Activated CD8-positive, alpha-beta T cell treated with anti-CD3 and anti-CD28 coated beads, Interleukin-2, amount 10 ng/mL, durations not matched to agents 7 days and 5 days (primary cell): ENCODE measurements at regions not wholly inside any gene's neighbourhood (a gene's known extent, or its start where the extent isn't known, plus 50 kb on each side); places are given as distances from the start of the nearest gene placed in this dataset.

Source experiments
- ATAC-seq: fragments of 150-1000 bp; cut with Tn5 transposase; one replicate; pipeline ENCODE4 v1.10.0; 2021; ENCODE audit warnings: moderate library complexity
- CTCF ChIA-PET: fragments of 350-600 bp; sonication (Branson Sonifier 250); formaldehyde crosslinking; loops from one replicate; lab custom pipeline; 2021; ENCODE audit warnings: antibody characterized with exemption; lab: Charles Lee
- POLR2A ChIA-PET: fragments of 350-600 bp; sonication (Branson Sonifier 250); formaldehyde crosslinking; loops from one replicate; lab custom pipeline; 2021; ENCODE audit warnings: antibody characterized with exemption; lab: Charles Lee
- DNase-seq: peaks from one replicate; pipeline ENCODE4 v3.0.0-alpha.2; 2020
- H3K27ac Mint-ChIP-seq: one replicate; pipeline ENCODE4 v1.8.0; 2021; ENCODE audit warnings: mild to moderate bottlenecking, mixed read lengths
- H3K27me3 Mint-ChIP-seq: one replicate; pipeline ENCODE4 v1.8.0; 2021; ENCODE audit warnings: low read depth, mixed read lengths
- H3K36me3 Mint-ChIP-seq: one replicate; pipeline ENCODE4 v1.8.0; 2021; ENCODE audit warnings: low read depth, mixed read lengths
- H3K4me1 Mint-ChIP-seq: one replicate; pipeline ENCODE4 v1.8.0; 2021; ENCODE audit warnings: low read depth, mixed read lengths
- H3K4me3 Mint-ChIP-seq: one replicate; pipeline ENCODE4 v1.8.0; 2021; ENCODE audit warnings: mild to moderate bottlenecking, mixed read lengths
- H3K9me3 Mint-ChIP-seq: one replicate; pipeline ENCODE4 v1.8.0; 2022; ENCODE audit warnings: mixed read lengths; ENCODE audit not compliant: insufficient read depth

- ATAC-seq (no peak), DNase-seq (no peak)
- no peaks in the 10 kb centered on the region for H3K27me3 Mint-ChIP-seq
- H3K4me1 Mint-ChIP-seq, result no peaks in the 10 kb centered on the region
- POLR2A ChIA-PET, result no interaction called here
- H3K36me3 Mint-ChIP-seq, result no peaks in the 10 kb centered on the region
- H3K9me3 Mint-ChIP-seq, result no peaks in the 10 kb centered on the region
- no peak overlapping the region for H3K27ac Mint-ChIP-seq
- H3K4me3 Mint-ChIP-seq, result no peak overlapping the region
- CTCF ChIA-PET, result no interaction called here
Observed at GRCh38 chr2:19216676-19217602, 141.5 kb downstream of the OSR1 start.

- H3K27me3 Mint-ChIP-seq, result no peaks in the 10 kb centered on the region
- H3K4me1 Mint-ChIP-seq, result no peaks in the 10 kb centered on the region
- ChIA-PET CTCF (no interaction called here), POLR2A (no interaction called here)
- H3K4me3 Mint-ChIP-seq, result no peak overlapping the region
- DNase-seq (no peak), ATAC-seq (no peak)
- H3K27ac Mint-ChIP-seq, result no peak overlapping the region
- H3K36me3 Mint-ChIP-seq, result no peaks in the 10 kb centered on the region
- H3K9me3 Mint-ChIP-seq, result no peaks in the 10 kb centered on the region
Observed at GRCh38 chr2:19216238-19216637, 142.2 kb downstream of the OSR1 start.

GRCh38 chr2:19214682-19215391 lies 143.6 kb downstream of the OSR1 start:
- Mint-ChIP-seq H3K9me3 (no peaks in the 10 kb centered on the region), H3K36me3 (no peaks in the 10 kb centered on the region), H3K27ac (no peak overlapping the region), H3K4me3 (no peak overlapping the region), H3K27me3 (no peaks in the 10 kb centered on the region), H3K4me1 (no peaks in the 10 kb centered on the region)
- ChIA-PET POLR2A (no interaction called here), CTCF (no interaction called here)
- ATAC-seq (no peak), DNase-seq (no peak)

GRCh38 chr2:19209575-19210341 lies 148.7 kb downstream of the OSR1 start:
- H3K9me3 Mint-ChIP-seq, result no peaks in the 10 kb centered on the region
- no peaks in the 10 kb centered on the region for H3K36me3 Mint-ChIP-seq
- H3K4me3 Mint-ChIP-seq, result no peak overlapping the region
- no peaks in the 10 kb centered on the region for H3K4me1 Mint-ChIP-seq
- H3K27me3 Mint-ChIP-seq, result no peaks in the 10 kb centered on the region
- ChIA-PET CTCF (no interaction called here), POLR2A (no interaction called here)
- ATAC-seq (no peak), DNase-seq (no peak)
- H3K27ac Mint-ChIP-seq, result no peak overlapping the region

- no peaks in the 10 kb centered on the region for H3K4me1 Mint-ChIP-seq
- ATAC-seq (no peak), DNase-seq (no peak)
- no peaks in the 10 kb centered on the region for H3K9me3 Mint-ChIP-seq
- ChIA-PET CTCF (no interaction called here), POLR2A (no interaction called here)
- H3K27me3 Mint-ChIP-seq, result no peaks in the 10 kb centered on the region
- no peak overlapping the region for H3K4me3 Mint-ChIP-seq
- no peaks in the 10 kb centered on the region for H3K36me3 Mint-ChIP-seq
- no peak overlapping the region for H3K27ac Mint-ChIP-seq
Observed at GRCh38 chr2:19208479-19209199, 149.8 kb downstream of the OSR1 start.

GRCh38 chr2:19207452-19207851 lies 151.0 kb downstream of the OSR1 start:
- POLR2A ChIA-PET, result no interaction called here

GRCh38 chr2:19205983-19206533 lies 152.4 kb downstream of the OSR1 start:
- ChIA-PET CTCF (no interaction called here), POLR2A (no interaction called here)
- no peaks in the 10 kb centered on the region for H3K4me1 Mint-ChIP-seq
- no peaks in the 10 kb centered on the region for H3K27me3 Mint-ChIP-seq
- DNase-seq (no peak), ATAC-seq (no peak)
- no peaks in the 10 kb centered on the region for H3K9me3 Mint-ChIP-seq
- no peaks in the 10 kb centered on the region for H3K36me3 Mint-ChIP-seq
- H3K4me3 Mint-ChIP-seq, result no peak overlapping the region
- H3K27ac Mint-ChIP-seq, result no peak overlapping the region

More at GRCh38 chr2:19207452-19207851, 151.0 kb downstream of the OSR1 start:
- H3K4me3 Mint-ChIP-seq, result no peak overlapping the region
- no peaks in the 10 kb centered on the region for H3K9me3 Mint-ChIP-seq
- no peak overlapping the region for H3K27ac Mint-ChIP-seq
- ATAC-seq (no peak), DNase-seq (no peak)
- H3K36me3 Mint-ChIP-seq, result no peaks in the 10 kb centered on the region
- no peaks in the 10 kb centered on the region for H3K27me3 Mint-ChIP-seq
- CTCF ChIA-PET, result no interaction called here
- no peaks in the 10 kb centered on the region for H3K4me1 Mint-ChIP-seq

- H3K36me3 Mint-ChIP-seq, result no peaks in the 10 kb centered on the region
- ATAC-seq (no peak), DNase-seq (no peak)
- no peak overlapping the region for H3K4me3 Mint-ChIP-seq
- POLR2A ChIA-PET, result no interaction called here
- no peaks in the 10 kb centered on the region for H3K27me3 Mint-ChIP-seq
- no peaks in the 10 kb centered on the region for H3K9me3 Mint-ChIP-seq
- no peak overlapping the region for H3K27ac Mint-ChIP-seq
- CTCF ChIA-PET, result no interaction called here
- H3K4me1 Mint-ChIP-seq, result no peaks in the 10 kb centered on the region
Observed at GRCh38 chr2:19203866-19204265, 154.6 kb downstream of the OSR1 start.

GRCh38 chr2:19201911-19202462 lies 156.4 kb downstream of the OSR1 start:
- Mint-ChIP-seq H3K27me3 (no peaks in the 10 kb centered on the region), H3K9me3 (no peaks in the 10 kb centered on the region), H3K4me3 (no peak overlapping the region), H3K27ac (no peak overlapping the region), H3K4me1 (no peaks in the 10 kb centered on the region), H3K36me3 (no peaks in the 10 kb centered on the region)
- DNase-seq (no peak), ATAC-seq (no peak)
- ChIA-PET POLR2A (no interaction called here), CTCF (no interaction called here)

- ATAC-seq, result no peak
- no peaks in the 10 kb centered on the region for H3K9me3 Mint-ChIP-seq
- CTCF ChIA-PET, result no interaction called here
- DNase-seq, result no peak
- no peaks in the 10 kb centered on the region for H3K4me1 Mint-ChIP-seq
- no peaks in the 10 kb centered on the region for H3K27me3 Mint-ChIP-seq
- no peak overlapping the region for H3K4me3 Mint-ChIP-seq
- no peaks in the 10 kb centered on the region for H3K36me3 Mint-ChIP-seq
- H3K27ac Mint-ChIP-seq, result no peak overlapping the region
- POLR2A ChIA-PET, result no interaction called here
Observed at GRCh38 chr2:19198381-19198780, 160.0 kb downstream of the OSR1 start.

- ATAC-seq (no peak), DNase-seq (no peak)
- no peaks in the 10 kb centered on the region for H3K27me3 Mint-ChIP-seq
- no peaks in the 10 kb centered on the region for H3K9me3 Mint-ChIP-seq
- POLR2A ChIA-PET, result no interaction called here
- no peak overlapping the region for H3K4me3 Mint-ChIP-seq
- CTCF ChIA-PET, result no interaction called here
- H3K36me3 Mint-ChIP-seq, result no peaks in the 10 kb centered on the region
- no peak overlapping the region for H3K27ac Mint-ChIP-seq
- H3K4me1 Mint-ChIP-seq, result no peaks in the 10 kb centered on the region
Observed at GRCh38 chr2:19195661-19196060, 162.8 kb downstream of the OSR1 start.
